SK-N-SH treated with all-trans-retinoic acid at 6 μM for 48 hours (cell line): ENCODE measurements at regions not wholly inside any gene's neighbourhood (a gene's known extent, or its start where the extent isn't known, plus 50 kb on each side); places are given as distances from the start of the nearest gene placed in this dataset.

ENCODE experiments used
- ZNF565 ChIP-seq: fragments of 450-650 bp; formaldehyde crosslinking; conservative IDR thresholded peaks from 2 replicates; pipeline ENCODE4 v1.5.0; 2020; ENCODE audit warnings: low read depth, mild to moderate bottlenecking, moderate library complexity
- TF ChIP-seq, protein P1 (sequence below): fragments of 250-450 bp; sonication (Bioruptor Pico); IDR thresholded peaks from 2 replicates; pipeline ENCODE4 v1.5.0; 2020; ENCODE audit warnings: mild to moderate bottlenecking, moderate library complexity

- no peak for TF ChIP-seq ZNF565
- TF ChIP-seq, protein P1, sequence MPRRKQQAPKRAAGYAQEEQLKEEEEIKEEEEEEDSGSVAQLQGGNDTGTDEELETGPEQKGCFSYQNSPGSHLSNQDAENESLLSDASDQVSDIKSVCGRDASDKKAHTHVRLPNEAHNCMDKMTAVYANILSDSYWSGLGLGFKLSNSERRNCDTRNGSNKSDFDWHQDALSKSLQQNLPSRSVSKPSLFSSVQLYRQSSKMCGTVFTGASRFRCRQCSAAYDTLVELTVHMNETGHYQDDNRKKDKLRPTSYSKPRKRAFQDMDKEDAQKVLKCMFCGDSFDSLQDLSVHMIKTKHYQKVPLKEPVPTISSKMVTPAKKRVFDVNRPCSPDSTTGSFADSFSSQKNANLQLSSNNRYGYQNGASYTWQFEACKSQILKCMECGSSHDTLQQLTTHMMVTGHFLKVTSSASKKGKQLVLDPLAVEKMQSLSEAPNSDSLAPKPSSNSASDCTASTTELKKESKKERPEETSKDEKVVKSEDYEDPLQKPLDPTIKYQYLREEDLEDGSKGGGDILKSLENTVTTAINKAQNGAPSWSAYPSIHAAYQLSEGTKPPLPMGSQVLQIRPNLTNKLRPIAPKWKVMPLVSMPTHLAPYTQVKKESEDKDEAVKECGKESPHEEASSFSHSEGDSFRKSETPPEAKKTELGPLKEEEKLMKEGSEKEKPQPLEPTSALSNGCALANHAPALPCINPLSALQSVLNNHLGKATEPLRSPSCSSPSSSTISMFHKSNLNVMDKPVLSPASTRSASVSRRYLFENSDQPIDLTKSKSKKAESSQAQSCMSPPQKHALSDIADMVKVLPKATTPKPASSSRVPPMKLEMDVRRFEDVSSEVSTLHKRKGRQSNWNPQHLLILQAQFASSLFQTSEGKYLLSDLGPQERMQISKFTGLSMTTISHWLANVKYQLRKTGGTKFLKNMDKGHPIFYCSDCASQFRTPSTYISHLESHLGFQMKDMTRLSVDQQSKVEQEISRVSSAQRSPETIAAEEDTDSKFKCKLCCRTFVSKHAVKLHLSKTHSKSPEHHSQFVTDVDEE (CRISPR knock-in tag): no peak
These were observed 87.2 kb upstream of the KRAS start for GRCh38 chr12:25337916-25338315.
